Ecto neural progenitor cell (in vitro differentiated cells): ENCODE measurements at regions not wholly inside any gene's neighbourhood (a gene's known extent, or its start where the extent isn't known, plus 50 kb on each side); places are given as distances from the start of the nearest gene placed in this dataset.
"Not testable (repeated sequence)": the region's sequence is repeated elsewhere in the genome, so short reads cannot be mapped to it uniquely, and the experiment has no call there.

Source experiments
- DNase-seq: peaks from one replicate; pipeline ENCODE4 v3.0.0-alpha.2; 2018; ENCODE audit warnings: low spot score

GRCh38 chr5:85549229-85549628 is 1068.5 kb upstream of the COX7C start:
- no peak for DNase-seq

GRCh38 chr5:85549836-85550599 is 1067.7 kb upstream of the COX7C start:
- no peak for DNase-seq

- DNase-seq: no peak
These were observed 1061.3 kb upstream of the COX7C start for GRCh38 chr5:85556464-85556863.

- DNase-seq: no peak
These were observed 1041.1 kb upstream of the COX7C start for GRCh38 chr5:85576666-85577065.

DNA sequence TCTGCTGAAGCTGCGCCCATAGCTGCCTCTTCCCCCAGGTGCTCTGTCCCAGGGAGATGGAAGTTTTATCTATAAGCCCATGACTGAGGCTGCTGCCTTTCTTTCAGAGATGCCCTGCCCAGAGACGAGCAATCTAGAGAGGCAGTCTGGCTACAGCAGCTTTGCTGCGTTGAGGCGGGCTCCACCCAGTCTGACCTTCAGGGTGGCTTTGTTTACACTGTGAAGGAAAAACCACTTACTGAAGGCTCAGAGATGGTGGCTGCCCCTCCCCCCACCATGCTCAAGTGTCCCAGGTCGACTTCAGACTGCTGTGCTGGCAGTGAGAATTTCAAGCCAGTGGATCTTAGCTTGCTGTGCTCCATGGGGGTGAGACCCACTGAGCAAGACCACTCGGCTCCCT is 1029.9 kb upstream of the COX7C start:
- not testable (repeated sequence) for DNase-seq

- not testable (repeated sequence) for DNase-seq
These were observed 1029.5 kb upstream of the COX7C start for GRCh38 chr5:85588268-85588667.

- DNase-seq: no peak
These were observed 1027.0 kb upstream of the COX7C start for GRCh38 chr5:85590764-85591163.

DNA sequence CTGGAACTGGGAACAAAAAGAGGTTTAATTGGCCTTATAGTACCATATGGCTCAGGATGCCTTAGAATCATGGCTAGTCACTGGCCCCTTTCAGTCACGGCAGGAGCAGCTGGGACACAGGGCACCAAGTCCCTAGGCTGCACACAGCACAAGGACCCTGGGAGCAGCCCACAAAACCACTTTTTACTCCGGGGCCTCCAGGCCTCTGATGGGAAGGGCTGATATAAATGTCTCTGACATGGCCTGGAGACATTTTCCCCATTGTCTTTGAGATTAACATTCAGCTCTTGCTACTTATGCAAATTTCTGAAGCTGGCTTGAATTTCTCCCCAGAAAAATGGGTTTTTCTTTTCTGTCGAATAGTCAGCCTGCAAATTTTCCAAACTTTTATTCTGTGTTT is 1026.4 kb upstream of the COX7C start:
- no peak for DNase-seq

- no peak for DNase-seq
These were observed 1014.9 kb upstream of the COX7C start for GRCh38 chr5:85602843-85603242.

DNA sequence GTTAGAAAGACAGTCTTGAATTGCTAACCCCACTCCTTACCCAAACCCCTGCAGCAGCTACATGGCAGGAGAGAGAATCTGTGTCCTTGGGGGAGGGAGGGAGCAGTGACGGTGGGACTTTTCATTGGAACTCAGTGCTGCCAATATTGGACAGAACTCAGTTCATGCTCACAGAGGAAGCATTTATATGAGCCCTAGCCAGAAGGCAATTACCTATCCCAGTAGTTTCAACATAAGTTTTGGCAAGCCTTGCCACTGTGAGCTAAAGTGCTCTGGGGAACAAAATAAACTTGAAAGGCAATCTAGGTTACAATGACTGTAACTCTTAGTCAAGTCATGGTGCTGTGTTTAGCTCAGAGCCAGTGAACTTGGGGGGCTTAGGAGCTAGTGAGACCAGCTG is 1013.4 kb upstream of the COX7C start:
- DNase-seq: no peak

DNA sequence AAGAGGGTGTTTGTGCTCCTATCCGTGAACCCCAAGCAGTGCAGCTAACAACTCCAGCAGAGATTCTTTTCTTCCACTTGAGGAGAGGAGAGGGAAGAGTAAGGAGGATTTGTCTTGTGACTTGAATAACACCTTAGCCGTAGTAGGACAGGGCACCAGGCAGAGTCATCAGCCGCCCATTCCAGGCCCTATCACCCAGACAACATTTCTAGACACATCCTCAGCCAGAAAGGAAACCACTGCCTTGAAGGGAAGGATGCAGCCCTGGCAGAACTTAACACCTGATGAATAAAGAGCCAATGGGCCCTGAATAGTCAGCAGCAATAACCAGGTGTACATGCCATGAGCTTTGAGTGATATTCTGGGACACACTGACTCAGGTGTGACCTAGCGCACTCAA is 1013.0 kb upstream of the COX7C start:
- no peak for DNase-seq

DNA sequence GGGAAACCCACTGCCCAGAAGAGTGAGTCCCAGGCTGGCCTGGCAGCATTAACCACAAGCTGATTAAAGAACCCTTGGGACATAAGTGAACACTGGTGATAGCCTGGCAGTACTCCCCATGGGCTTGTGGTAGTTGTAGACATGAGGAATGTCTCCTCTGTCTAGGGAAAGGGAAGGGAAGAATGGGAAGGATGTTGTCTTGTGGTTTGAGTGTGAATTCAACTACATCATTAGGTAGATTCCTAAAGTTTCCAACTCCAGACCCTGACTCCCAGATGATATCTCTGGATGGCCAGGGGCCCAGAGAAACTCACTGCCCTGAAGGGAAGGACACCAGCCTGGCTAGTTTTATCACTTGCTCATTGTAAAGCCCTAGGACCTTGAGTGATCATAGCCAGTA is 1012.4 kb upstream of the COX7C start:
- no peak for DNase-seq

GRCh38 chr5:85614489-85614888 is 1003.3 kb upstream of the COX7C start:
- no peak for DNase-seq

DNA sequence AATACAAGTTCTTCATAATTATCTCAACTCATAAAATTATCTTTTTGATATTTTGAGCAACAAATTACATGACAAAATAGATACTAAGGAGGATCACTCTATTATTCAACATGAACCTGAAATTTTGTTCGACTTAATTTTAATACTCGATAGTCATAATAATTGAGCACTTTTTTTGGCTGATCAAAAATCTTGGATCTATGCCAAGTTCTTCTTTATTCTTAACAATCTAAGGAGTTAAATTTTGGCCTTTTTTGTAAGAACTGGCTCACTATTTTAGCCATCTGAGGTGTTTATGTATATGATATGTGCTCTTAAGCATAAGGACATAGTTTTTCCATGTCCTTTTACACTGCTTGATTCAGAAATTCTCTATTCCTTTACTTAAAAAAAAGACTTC is 996.1 kb upstream of the COX7C start:
- no peak for DNase-seq

DNA sequence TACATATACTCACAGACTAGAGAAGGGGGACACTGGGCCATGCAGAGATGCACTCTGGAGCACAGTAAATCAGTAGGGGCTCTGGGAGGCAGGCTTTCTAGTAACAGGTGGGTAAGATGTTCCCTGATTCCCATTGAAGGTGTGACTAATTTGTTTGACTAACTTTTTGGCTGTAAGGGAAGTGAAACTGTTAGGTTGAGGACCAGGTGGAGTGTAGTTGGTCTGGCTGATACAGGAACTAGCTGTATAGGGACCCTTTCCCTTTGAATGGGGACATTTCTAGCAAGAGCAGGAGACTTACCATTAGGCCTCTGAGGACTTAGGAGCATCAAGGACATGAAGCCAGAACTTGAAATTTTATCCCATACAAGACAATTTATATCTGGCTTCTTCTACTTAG is 989.6 kb upstream of the COX7C start:
- no peak for DNase-seq

DNA sequence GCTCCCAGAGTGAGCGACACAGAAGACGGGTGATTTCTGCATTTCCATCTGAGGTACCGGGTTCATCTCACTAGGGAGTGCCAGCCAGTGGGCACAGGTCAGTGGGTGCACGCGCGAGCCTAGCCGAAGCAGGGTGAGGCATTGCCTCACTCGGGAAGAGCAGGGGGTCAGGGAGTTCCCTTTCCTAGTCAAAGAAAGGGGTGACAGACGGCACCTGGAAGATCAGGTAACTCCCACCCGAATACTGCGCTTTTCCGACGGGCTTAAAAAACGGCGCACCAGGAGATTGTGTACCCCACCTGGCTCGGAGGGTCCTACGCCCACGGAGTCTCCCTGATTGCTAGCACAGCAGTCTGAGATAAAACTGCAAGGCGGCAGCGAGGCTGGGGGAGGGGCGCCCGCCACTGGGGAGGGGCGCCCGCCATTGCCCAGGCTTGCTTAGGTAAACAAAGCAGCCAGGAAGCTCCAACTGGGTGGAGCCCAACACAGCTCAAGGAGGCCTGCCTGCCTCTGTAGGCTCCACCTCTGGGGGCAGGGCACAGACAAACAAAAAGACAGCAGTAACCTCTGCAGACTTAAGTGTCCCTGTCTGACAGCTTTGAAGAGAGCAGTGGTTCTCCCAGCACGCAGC is 979.1 kb upstream of the COX7C start:
- not testable (repeated sequence) for DNase-seq

DNA sequence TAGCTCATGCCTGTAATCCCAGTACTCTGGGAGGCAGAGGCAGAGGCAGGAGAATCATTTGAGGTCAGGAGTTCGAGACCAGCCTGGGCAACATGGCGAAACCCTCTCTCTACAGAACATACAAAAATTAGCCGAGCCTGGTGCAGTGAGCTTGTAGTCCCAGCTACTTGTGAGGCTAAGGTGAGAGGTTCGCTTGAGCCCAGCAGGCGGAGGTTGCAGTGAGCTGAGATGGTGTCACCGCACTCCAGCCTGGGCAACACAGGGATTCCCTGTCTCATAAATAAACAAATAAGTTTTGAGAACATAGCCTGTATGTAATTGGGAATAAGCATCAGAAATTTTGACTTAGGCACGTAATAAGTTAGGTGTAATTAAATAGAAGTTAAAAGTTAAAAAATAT is 971.7 kb upstream of the COX7C start:
- no peak for DNase-seq

- DNase-seq: no peak
These were observed 971.1 kb upstream of the COX7C start for GRCh38 chr5:85646641-85647040.

DNA sequence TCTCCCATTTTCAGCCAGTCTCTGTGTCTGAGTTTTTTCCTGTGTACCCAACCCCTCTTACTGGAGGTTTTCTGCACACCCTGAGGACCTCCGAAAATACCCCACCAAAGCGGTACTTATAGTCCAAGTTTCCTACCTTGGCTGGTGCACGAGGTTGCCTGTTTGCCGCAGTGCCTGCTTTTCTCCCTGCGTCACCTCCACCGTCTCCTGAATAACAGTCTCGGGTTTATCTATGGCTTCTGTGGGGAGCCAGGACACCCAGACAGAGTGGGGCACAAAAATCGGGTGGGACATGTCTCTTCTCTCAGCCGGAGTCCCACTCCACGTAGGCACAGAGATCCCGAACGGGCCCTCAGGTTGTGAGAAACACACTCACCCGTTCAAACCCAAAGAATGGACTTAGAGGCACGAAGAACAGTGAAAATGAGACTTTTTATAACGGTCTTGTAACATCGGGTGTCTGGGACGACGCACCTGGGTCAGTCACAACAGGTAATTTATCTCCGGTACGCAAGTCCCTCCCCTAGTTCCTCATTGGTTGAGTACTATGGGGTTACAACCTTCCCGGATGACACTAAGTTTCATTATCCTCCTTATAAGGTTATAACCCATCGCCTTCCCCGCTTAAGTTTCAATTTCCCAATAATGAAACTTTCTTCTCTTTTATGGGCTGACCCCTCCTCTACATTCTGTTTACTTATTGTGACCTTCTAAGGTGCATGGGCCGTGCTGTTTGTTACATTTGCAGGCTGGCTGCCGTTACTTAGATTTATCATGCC is 970.2 kb upstream of the COX7C start:
- DNase-seq: no peak

- no peak for DNase-seq
These were observed 969.2 kb upstream of the COX7C start for GRCh38 chr5:85648495-85648894.

DNA sequence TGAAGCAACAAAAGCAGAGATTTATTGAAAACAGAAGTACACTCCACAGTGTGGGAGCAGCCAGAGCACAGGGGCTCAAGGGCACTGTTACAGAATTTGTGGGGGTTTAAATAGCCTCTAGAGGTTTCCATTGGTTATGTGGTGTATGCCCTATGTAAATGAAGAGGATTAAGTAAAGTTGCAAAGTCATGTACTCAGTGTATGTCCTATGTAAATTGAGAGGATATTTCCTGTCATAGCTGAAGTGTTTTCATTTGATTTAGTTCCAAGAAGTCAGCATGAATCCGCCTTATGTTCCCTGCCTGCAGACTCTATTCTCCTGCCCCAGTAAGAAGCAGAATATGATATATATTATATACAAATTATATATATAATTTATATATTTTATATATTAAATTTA is 966.0 kb upstream of the COX7C start:
- DNase-seq: no peak

- not testable (repeated sequence) for DNase-seq
These were observed 963.6 kb upstream of the COX7C start for GRCh38 chr5:85654144-85654543.

- DNase-seq: no peak
These were observed 961.7 kb upstream of the COX7C start for GRCh38 chr5:85656050-85656449.
